ENCODE measurements at regions not wholly inside any gene's neighbourhood (a gene's known extent, or its start where the extent isn't known, plus 50 kb on each side); places are given as distances from the start of the nearest gene placed in this dataset.
"Not testable (repeated sequence)": the region's sequence is repeated elsewhere in the genome, so short reads cannot be mapped to it uniquely, and the experiment has no call there.

- in situ Hi-C loops (cut with HindIII; ENCODE audit: low sequenced_read_pairs): no loop called here
- no peak for DNase-seq (ENCODE audit: low read depth)
- no peak for TF ChIP-seq CTCF (IDR thresholded peaks at IDR 0.05; ENCODE audit: low read depth, low read length, missing control alignments)
- H3K4me3 ChIP-seq (ENCODE audit: low read depth, low read length): no peak overlapping the region
These were observed 111.9 kb downstream of the ANXA5 start for GRCh38 chr4:121584836-121585235.

- in situ Hi-C loops (cut with HindIII; ENCODE audit: low sequenced_read_pairs): no loop called here
- H3K4me3 ChIP-seq (ENCODE audit: low read depth, low read length): no peak overlapping the region
- no peak for DNase-seq (ENCODE audit: low read depth)
- no peak for TF ChIP-seq CTCF (IDR thresholded peaks at IDR 0.05; ENCODE audit: low read depth, low read length, missing control alignments)
These were observed 113.4 kb downstream of the ANXA5 start for GRCh38 chr4:121583396-121583795.

GRCh38 chr4:121582296-121582695, 114.5 kb downstream of the ANXA5 start:
- no peak for DNase-seq (ENCODE audit: low read depth)
- no peak for TF ChIP-seq CTCF (IDR thresholded peaks at IDR 0.05; ENCODE audit: low read depth, low read length, missing control alignments)
- no peak overlapping the region for H3K4me3 ChIP-seq (ENCODE audit: low read depth, low read length)
- in situ Hi-C loops (cut with HindIII; ENCODE audit: low sequenced_read_pairs): no loop called here

GRCh38 chr4:121575392-121575791, 121.4 kb downstream of the ANXA5 start:
- in situ Hi-C loops (cut with HindIII; ENCODE audit: low sequenced_read_pairs); DNase-seq (ENCODE audit: low read depth); H3K4me3 ChIP-seq (ENCODE audit: low read depth, low read length): not testable (repeated sequence)

- DNase-seq (ENCODE audit: low read depth): no peak
- no peak for TF ChIP-seq CTCF (IDR thresholded peaks at IDR 0.05; ENCODE audit: low read depth, low read length, missing control alignments)
- H3K4me3 ChIP-seq (ENCODE audit: low read depth, low read length): no peak overlapping the region
- in situ Hi-C loops (cut with HindIII; ENCODE audit: low sequenced_read_pairs): no loop called here
These were observed 122.2 kb downstream of the ANXA5 start for GRCh38 chr4:121574618-121575017.

- no peak for TF ChIP-seq CTCF (IDR thresholded peaks at IDR 0.05; ENCODE audit: low read depth, low read length, missing control alignments)
- in situ Hi-C loops (cut with HindIII; ENCODE audit: low sequenced_read_pairs): no loop called here
- no peak overlapping the region for H3K4me3 ChIP-seq (ENCODE audit: low read depth, low read length)
- no peak for DNase-seq (ENCODE audit: low read depth)
These were observed 129.0 kb downstream of the ANXA5 start for GRCh38 chr4:121567748-121568147.

- in situ Hi-C loops (cut with HindIII; ENCODE audit: low sequenced_read_pairs): no loop called here
- no peak for TF ChIP-seq CTCF (IDR thresholded peaks at IDR 0.05; ENCODE audit: low read depth, low read length, missing control alignments)
- no peak for DNase-seq (ENCODE audit: low read depth)
- no peak overlapping the region for H3K4me3 ChIP-seq (ENCODE audit: low read depth, low read length)
These were observed 131.9 kb downstream of the ANXA5 start for GRCh38 chr4:121564840-121565375.

All from astrocyte of the cerebellum (primary cell).